A673 (cell line): ENCODE measurements at regions not wholly inside any gene's neighbourhood (a gene's known extent, or its start where the extent isn't known, plus 50 kb on each side); places are given as distances from the start of the nearest gene placed in this dataset.

ENCODE experiments used
- CTCF ChIP-seq: fragments of 300-800, 200-600 bp; sonication (generic); conservative IDR thresholded peaks from 2 replicates; pipeline ENCODE4 v1.5.1; 2017; ENCODE audit warnings: low read depth, mild to moderate bottlenecking, antibody characterized with exemption, low read length, moderate library complexity, mixed read lengths
- EZH2 ChIP-seq: fragments of 200-600 bp; sonication (generic); IDR thresholded peaks from 2 replicates; pipeline ENCODE4 v1.6.1; 2017; ENCODE audit warnings: borderline replicate concordance, low read depth, mild to moderate bottlenecking, mixed read lengths, antibody characterized with exemption, low read length; ENCODE audit not compliant: poor library complexity, severe bottlenecking

GRCh38 chr6:6405997-6406714 lies 85.7 kb upstream of the F13A1 start:
- TF ChIP-seq CTCF = no peak
- no peak for TF ChIP-seq EZH2
